Neural crest cell (in vitro differentiated cells): ENCODE measurements at regions not wholly inside any gene's neighbourhood (a gene's known extent, or its start where the extent isn't known, plus 50 kb on each side); places are given as distances from the start of the nearest gene placed in this dataset.

Experiments used
- DNase-seq: peaks from one replicate; pipeline ENCODE4 v3.0.0; 2021; ENCODE audit warnings: low read depth, mixed read lengths, low spot score
- H3K27ac Mint-ChIP-seq: one replicate; pipeline ENCODE4 v1.8.0; 2021; ENCODE audit warnings: mild to moderate bottlenecking, mixed read lengths; ENCODE audit not compliant: unreplicated experiment
- H3K27me3 Mint-ChIP-seq: 2 replicates; pipeline ENCODE4 v1.8.0; 2021; ENCODE audit warnings: low read depth, mild to moderate bottlenecking, mixed read lengths
- H3K36me3 Mint-ChIP-seq: 2 replicates; pipeline ENCODE4 v1.8.0; 2021; ENCODE audit warnings: low read depth, mild to moderate bottlenecking, mixed read lengths
- H3K4me1 Mint-ChIP-seq: 2 replicates; pipeline ENCODE4 v1.8.0; 2021; ENCODE audit warnings: mixed read lengths
- H3K4me3 Mint-ChIP-seq: one replicate; pipeline ENCODE4 v1.8.0; 2021; ENCODE audit warnings: mild to moderate bottlenecking, mixed read lengths
- H3K9me3 Mint-ChIP-seq: 2 replicates; pipeline ENCODE4 v1.8.0; 2021; ENCODE audit warnings: mixed read lengths
- TF ChIP-seq, protein P1 (sequence below): fragments of 200-600 bp; sonication (generic); conservative IDR thresholded peaks from 2 replicates; pipeline ENCODE4 v1.5.0; 2021; ENCODE audit warnings: antibody characterized with exemption, mild to moderate bottlenecking

GRCh38 chr12:107525063-107525718, 160.4 kb upstream of the PWP1 start:
- no peak for DNase-seq
- H3K27ac Mint-ChIP-seq: no peak overlapping the region
- no peak overlapping the region for H3K4me3 Mint-ChIP-seq
- TF ChIP-seq, protein P1, sequence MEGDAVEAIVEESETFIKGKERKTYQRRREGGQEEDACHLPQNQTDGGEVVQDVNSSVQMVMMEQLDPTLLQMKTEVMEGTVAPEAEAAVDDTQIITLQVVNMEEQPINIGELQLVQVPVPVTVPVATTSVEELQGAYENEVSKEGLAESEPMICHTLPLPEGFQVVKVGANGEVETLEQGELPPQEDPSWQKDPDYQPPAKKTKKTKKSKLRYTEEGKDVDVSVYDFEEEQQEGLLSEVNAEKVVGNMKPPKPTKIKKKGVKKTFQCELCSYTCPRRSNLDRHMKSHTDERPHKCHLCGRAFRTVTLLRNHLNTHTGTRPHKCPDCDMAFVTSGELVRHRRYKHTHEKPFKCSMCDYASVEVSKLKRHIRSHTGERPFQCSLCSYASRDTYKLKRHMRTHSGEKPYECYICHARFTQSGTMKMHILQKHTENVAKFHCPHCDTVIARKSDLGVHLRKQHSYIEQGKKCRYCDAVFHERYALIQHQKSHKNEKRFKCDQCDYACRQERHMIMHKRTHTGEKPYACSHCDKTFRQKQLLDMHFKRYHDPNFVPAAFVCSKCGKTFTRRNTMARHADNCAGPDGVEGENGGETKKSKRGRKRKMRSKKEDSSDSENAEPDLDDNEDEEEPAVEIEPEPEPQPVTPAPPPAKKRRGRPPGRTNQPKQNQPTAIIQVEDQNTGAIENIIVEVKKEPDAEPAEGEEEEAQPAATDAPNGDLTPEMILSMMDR: no peak
- peaks cover 5% of the 10 kb centered on the region for H3K9me3 Mint-ChIP-seq
- H3K4me1 Mint-ChIP-seq: no peaks in the 10 kb centered on the region
- H3K27me3 Mint-ChIP-seq: no peaks in the 10 kb centered on the region
- no peaks in the 10 kb centered on the region for H3K36me3 Mint-ChIP-seq

DNA sequence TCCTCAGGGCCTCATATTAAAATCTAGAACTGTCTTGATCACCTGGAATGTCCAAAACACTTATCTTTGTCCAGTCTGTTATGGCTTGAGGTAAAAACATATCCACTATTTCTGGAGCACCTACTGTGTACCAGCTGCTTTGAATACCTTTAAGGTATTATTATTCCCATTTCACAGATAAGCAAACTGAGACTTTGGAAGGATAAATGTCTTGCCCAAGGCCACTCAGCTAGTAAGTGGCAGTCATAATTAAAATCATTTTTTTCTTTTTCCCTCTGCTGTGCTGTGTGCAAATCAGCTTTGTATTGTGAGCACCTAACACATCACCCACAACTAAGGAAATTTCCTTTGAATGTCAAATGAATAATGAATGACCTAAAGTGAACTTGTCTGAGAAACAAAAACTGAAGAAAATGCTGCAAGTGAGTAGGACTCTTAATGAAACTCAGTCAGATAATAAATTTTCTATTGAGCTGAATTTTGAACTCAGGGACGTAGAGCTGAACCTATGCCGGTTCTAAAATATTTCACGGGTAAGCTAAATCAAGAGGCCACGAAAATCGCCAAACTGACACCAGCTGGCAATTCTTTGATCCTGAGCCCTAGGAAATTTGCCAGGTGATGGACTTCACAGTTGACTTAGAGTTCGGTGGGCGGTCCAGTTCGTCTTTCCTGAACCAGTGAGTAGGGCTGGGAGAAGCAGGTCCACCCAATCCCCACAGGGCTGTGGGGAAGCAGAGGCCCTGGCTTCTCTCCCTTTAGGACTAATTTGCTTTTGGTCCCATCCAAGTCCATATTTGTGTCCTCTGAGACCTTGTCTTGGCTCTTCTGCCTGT, 159.7 kb upstream of the PWP1 start:
- Mint-ChIP-seq H3K36me3 (no peaks in the 10 kb centered on the region), H3K4me3 (no peak overlapping the region), H3K27me3 (no peaks in the 10 kb centered on the region), H3K4me1 (no peaks in the 10 kb centered on the region), H3K9me3 (peaks cover 5% of the 10 kb centered on the region), H3K27ac (no peak overlapping the region)
- TF ChIP-seq, protein P1: no peak
- no peak for DNase-seq

DNA sequence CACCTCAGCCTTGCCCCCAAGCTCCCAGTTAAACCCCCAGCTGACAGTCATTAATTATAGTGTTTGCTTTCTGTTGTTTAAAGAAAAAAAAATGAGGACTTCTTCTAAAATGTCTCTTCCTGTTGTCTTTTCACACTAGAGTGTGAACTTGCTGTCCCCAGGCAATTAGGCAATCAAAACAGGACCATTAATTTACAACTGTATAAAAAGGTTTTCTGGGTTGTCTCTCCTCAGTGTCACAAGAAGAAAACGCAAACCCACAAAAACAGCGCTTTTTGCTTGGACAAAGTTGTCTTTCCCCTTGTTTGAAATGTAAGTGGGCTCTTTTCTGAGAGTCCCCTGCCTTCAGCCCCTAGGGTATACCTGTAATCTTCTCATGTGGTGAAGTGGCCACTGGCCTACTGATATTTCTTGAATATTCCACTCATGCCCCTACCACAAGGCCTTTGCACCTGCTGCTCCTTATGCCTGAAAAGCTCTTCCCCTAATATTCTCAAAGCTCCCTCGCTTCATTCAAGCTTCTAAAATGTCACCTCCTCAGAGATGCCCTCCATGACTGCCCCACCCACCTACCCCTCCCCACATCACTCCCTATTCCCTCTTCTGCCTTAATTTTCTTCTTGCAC, 158.9 kb upstream of the PWP1 start:
- Mint-ChIP-seq H3K27me3 (no peaks in the 10 kb centered on the region), H3K36me3 (no peaks in the 10 kb centered on the region), H3K4me3 (no peak overlapping the region), H3K4me1 (no peaks in the 10 kb centered on the region), H3K27ac (no peak overlapping the region), H3K9me3 (peaks cover 4% of the 10 kb centered on the region)
- DNase-seq: no peak
- TF ChIP-seq, protein P1: no peak

DNA sequence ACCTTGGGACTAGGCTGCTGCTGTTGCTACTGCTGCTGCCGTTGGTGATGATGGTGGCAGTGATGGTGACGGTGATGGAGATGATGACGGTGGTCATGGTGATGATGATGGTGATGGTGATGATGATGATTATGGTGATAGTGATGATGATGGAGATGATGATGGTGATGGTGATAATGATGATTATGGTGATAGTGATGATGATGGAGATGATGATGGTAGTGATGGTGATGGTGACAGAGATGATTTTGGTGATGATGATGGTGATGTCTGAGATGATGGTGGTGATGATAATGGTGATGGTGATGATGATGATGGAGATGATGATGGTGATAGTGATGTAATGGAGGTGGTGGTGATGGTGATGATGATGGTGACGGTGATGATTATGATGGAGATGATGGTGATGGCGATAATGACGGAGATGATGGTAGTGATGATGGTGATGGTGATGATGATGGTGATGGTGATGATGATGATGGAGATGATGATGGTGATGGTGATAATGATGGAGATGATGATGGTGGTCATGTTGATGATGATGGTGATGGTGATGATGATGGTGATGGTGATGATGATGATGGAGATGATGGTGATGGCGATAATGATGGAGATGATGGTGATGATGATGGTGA, 156.8 kb upstream of the PWP1 start:
- Mint-ChIP-seq H3K36me3 (no peaks in the 10 kb centered on the region), H3K27me3 (no peaks in the 10 kb centered on the region), H3K4me1 (no peaks in the 10 kb centered on the region), H3K9me3 (no peaks in the 10 kb centered on the region), H3K4me3 (no peak overlapping the region), H3K27ac (no peak overlapping the region)
- no peak for DNase-seq
- TF ChIP-seq, protein P1: no peak

DNA sequence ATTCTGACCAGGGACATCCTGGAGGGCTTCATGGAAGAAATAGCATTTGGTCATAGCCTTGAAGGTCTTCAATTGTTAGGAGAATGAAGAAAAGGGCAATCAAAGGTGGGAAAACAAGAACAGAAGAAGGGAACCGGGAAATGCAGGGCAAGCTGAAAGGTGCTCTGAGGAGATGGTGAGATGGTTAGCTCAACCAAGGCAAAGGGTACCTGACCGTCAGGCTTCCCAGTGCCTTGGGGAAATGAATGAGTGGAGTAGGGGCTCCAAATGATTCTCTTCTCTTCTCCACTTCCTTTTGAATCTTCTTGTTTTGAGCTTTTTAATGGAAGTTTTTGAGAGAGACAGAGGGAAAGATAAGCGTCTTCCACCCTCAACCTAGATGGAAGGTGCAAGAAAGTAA, 155.6 kb upstream of the PWP1 start:
- TF ChIP-seq, protein P1: no peak
- DNase-seq: no peak
- Mint-ChIP-seq H3K9me3 (no peaks in the 10 kb centered on the region), H3K27me3 (peaks cover 6% of the 10 kb centered on the region), H3K27ac (no peak overlapping the region), H3K4me3 (no peak overlapping the region), H3K4me1 (no peaks in the 10 kb centered on the region), H3K36me3 (no peaks in the 10 kb centered on the region)
